Endothelial cell of umbilical vein (primary cell): ENCODE measurements at regions not wholly inside any gene's neighbourhood (a gene's known extent, or its start where the extent isn't known, plus 50 kb on each side); places are given as distances from the start of the nearest gene placed in this dataset.

ENCODE experiments used
- BruUV-seq: library from RNA; stranded (reverse); fragments of 400-500 nt; replicated peaks from 2 replicates; lab custom pipeline; 2021; lab: Mats Ljungman, UMichigan
- CTCF ChIA-PET: fragments of 300-600, 350-600 bp; sonication (Branson Sonifier 250); formaldehyde crosslinking; loops from one replicate; lab custom pipeline; 2021; ENCODE audit warnings: antibody characterized with exemption, inconsistent platforms; lab: Charles Lee
- POLR2A ChIA-PET: fragments of 300-600, 350-600 bp; sonication (Branson Sonifier 250); formaldehyde crosslinking; loops from one replicate; lab custom pipeline; 2021; ENCODE audit warnings: antibody characterized with exemption, inconsistent platforms; lab: Charles Lee
- DNase-seq: peaks from one replicate; pipeline ENCODE4 v3.0.0-alpha.2; 2011; ENCODE audit warnings: low read depth, low spot score
- FAIRE-seq: peaks from 2 replicates; lab custom pipeline; 2011; peaks lifted over from hg19 to GRCh38; lab: Jason Lieb, UNC
- H2AFZ ChIP-seq: 2 replicates; pipeline ENCODE4 v1.6.0; 2012; ENCODE audit warnings: low read depth, low read length, control low read depth, inconsistent platforms
- H3K27ac ChIP-seq: 2 replicates; pipeline ENCODE4 v1.5.1; 2011; ENCODE audit warnings: low read depth, mild to moderate bottlenecking, control low read depth, low read length, moderate library complexity; ENCODE audit not compliant: insufficient read depth
- H3K27me3 ChIP-seq, 2 experiments: 2 replicates each; pipeline versions ENCODE4 v1.6.0 to v1.6.1; 2011; ENCODE audit warnings: low read length in 2 of 2, mixed read lengths in 1 of 2; ENCODE audit not compliant: control insufficient read depth in 2 of 2, insufficient read depth in 2 of 2
- H3K36me3 ChIP-seq, 2 experiments: 2 replicates in 1 of 2; 3 replicates in 1 of 2; pipeline ENCODE4 v1.5.1; 2011; ENCODE audit warnings: low read length in 2 of 2, mild to moderate bottlenecking in 1 of 2, moderate library complexity in 1 of 2; ENCODE audit not compliant: control insufficient read depth in 2 of 2, insufficient read depth in 2 of 2; ENCODE audit errors: extremely low read depth in 1 of 2
- H3K4me1 ChIP-seq: 3 replicates; pipeline ENCODE4 v1.5.1; 2011; ENCODE audit warnings: mild to moderate bottlenecking, low read length; ENCODE audit not compliant: control insufficient read depth, insufficient read depth; ENCODE audit errors: extremely low read depth
- H3K4me2 ChIP-seq: 2 replicates; pipeline ENCODE4 v1.6.1; 2011; ENCODE audit warnings: low read length, control low read depth, mixed read lengths; ENCODE audit not compliant: insufficient read depth
- H3K4me3 ChIP-seq, 3 experiments: fragments of 200-600 bp in 1 of 3; sonication (generic), shearing (Covaris generic) in 1 of 3; replicated peaks in 1 of 3; 2 replicates each; pipeline ENCODE4 v1.5.1; 2011 to 2016; ENCODE audit warnings: control low read depth in 3 of 3, low read length in 3 of 3, mild to moderate bottlenecking in 2 of 3, inconsistent platforms in 1 of 3, low read depth in 1 of 3, moderate library complexity in 1 of 3; ENCODE audit not compliant: insufficient read depth in 1 of 3
- H3K79me2 ChIP-seq: 2 replicates; pipeline ENCODE4 v1.6.0; 2012; ENCODE audit warnings: low read length, inconsistent platforms; ENCODE audit not compliant: control insufficient read depth, insufficient read depth
- H3K9ac ChIP-seq: replicated peaks from 2 replicates; pipeline ENCODE3; 2011; ENCODE audit warnings: low read length, control low read depth; ENCODE audit not compliant: insufficient read depth; ENCODE audit errors: extremely low read depth
- H3K9me1 ChIP-seq: replicated peaks from 3 replicates; pipeline ENCODE4 v1.6.0; 2011; ENCODE audit warnings: mild to moderate bottlenecking, low read length; ENCODE audit not compliant: control insufficient read depth, insufficient read depth; ENCODE audit errors: extremely low read depth
- H3K9me3 ChIP-seq: replicated peaks from 2 replicates; pipeline ENCODE4 v1.5.1; 2012; ENCODE audit warnings: low read length, inconsistent platforms; ENCODE audit not compliant: control insufficient read depth, insufficient read depth
- H4K20me1 ChIP-seq: replicated peaks from 2 replicates; pipeline ENCODE3; 2011; ENCODE audit warnings: mild to moderate bottlenecking, low read length; ENCODE audit not compliant: control insufficient read depth, insufficient read depth; ENCODE audit errors: extremely low read depth
- EZH2 ChIP-seq: IDR thresholded peaks from 2 replicates; pipeline ENCODE4 v1.6.1; 2012; ENCODE audit warnings: borderline replicate concordance, low read depth, mild to moderate bottlenecking, moderate library complexity, low read length, inconsistent platforms; ENCODE audit not compliant: severe bottlenecking
- FOS ChIP-seq: IDR thresholded peaks from 2 replicates; pipeline ENCODE4 v1.6.1; 2011; ENCODE audit warnings: mild to moderate bottlenecking, low read length, moderate library complexity, borderline replicate concordance; ENCODE audit not compliant: insufficient read depth
- JUN ChIP-seq: IDR thresholded peaks from 2 replicates; pipeline ENCODE4 v1.6.1; 2011; ENCODE audit warnings: borderline replicate concordance, low read depth; ENCODE audit not compliant: insufficient read length, insufficient read depth
- MAX ChIP-seq: IDR thresholded peaks from 2 replicates; pipeline ENCODE4 v1.6.1; 2011; ENCODE audit not compliant: insufficient read depth, insufficient read length
- MYC ChIP-seq: IDR thresholded peaks from one replicate; pipeline ENCODE4 v1.6.1; 2011; ENCODE audit warnings: mild to moderate bottlenecking, low read depth, low read length
- POLR2A ChIP-seq: IDR thresholded peaks from 2 replicates; pipeline ENCODE4 v1.6.1; 2012; ENCODE audit warnings: low read depth, mild to moderate bottlenecking, control low read depth, low read length
- POLR2AphosphoS5 ChIP-seq: IDR thresholded peaks from 2 replicates; pipeline ENCODE4 v1.6.1; 2012; ENCODE audit warnings: low read depth, mild to moderate bottlenecking, control low read depth, low read length, moderate library complexity; ENCODE audit not compliant: insufficient read depth
- dilution Hi-C: fragments of 300-500 bp; cut with MboI; formaldehyde crosslinking; loops from one replicate; pipeline ENCODE4 v1.15.0; 2019; ENCODE audit warnings: low sequenced_read_pairs; ENCODE audit not compliant: extremely low pct_ligation_motif_present
- intact Hi-C: fragments of 100-400 bp; cut with micrococcal nuclease; formaldehyde crosslinking; loops from one replicate; pipeline ENCODE4 v1.10.0; 2022
- TF ChIP-seq, protein P1 (sequence below), 2 donors: IDR thresholded peaks; 1 replicate in 1 of 2; 2 replicates in 1 of 2; pipeline ENCODE4 v1.5.1; 2011; ENCODE audit warnings: low read length in 2 of 2, mild to moderate bottlenecking in 2 of 2, moderate library complexity in 2 of 2, control low read depth in 1 of 2, inconsistent platforms in 1 of 2, low read depth in 1 of 2; ENCODE audit not compliant: insufficient read depth in 1 of 2; ENCODE audit errors: extremely low read depth in 1 of 2

DNA sequence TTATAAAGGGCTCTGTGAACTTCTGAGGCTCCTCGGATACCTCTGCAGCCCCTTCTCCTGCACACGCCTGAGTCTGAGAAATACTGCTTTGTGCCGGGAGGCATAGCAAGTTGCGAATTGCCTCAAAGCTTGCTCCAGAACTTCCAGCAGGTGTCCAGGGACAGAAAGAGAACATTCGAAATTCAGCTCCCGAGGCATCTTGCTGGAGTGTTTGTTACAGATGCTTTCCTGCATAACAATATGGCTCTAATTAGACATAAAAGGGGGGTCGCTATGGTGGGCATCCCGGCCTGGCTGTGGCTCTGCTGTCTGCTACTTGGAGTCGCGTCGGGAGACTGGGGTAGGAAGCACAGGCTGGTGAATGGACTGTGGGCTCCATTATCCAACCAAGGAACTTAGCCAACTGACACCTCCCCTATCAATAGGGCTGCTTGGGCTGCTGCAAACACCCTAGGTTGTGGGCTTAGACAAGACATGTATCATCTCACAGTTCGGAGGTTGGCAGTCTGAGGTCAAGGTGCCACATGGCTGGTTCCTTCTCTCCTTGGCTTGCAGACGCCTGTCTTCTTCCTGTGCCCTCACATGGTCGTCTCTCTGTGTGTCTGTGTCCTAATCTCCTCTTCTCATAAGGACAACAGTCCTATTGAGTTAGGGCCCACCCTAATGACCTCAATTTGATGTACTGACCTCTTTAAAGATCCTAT is 607.0 kb downstream of the NPHP4 start:
- Histone ChIP-seq H3K9me1 (no peaks in the 10 kb centered on the region), H2AFZ (no peak overlapping the region), H3K27ac (no peak overlapping the region), H4K20me1 (no peaks in the 10 kb centered on the region), H3K4me1 (no peaks in the 10 kb centered on the region), H3K79me2 (no peaks in the 10 kb centered on the region), H3K9ac (no peak overlapping the region), H3K4me2 (no peak overlapping the region), H3K9me3 (peaks cover 7% of the 10 kb centered on the region), H3K27me3 (no peaks in the 10 kb centered on the region), H3K36me3 (no peaks in the 10 kb centered on the region), H3K4me3 (no peak overlapping the region)
- DNase-seq (no peak), FAIRE-seq (no peak)
- ChIA-PET CTCF (no interaction called here), POLR2A (no interaction called here)
- BruUV-seq, result no TSS peak
- TF ChIP-seq POLR2A (no peak), FOS (no peak), EZH2 (no peak), MAX (no peak), JUN (no peak), MYC (no peak), POLR2AphosphoS5 (no peak)
- TF ChIP-seq, protein P1, sequence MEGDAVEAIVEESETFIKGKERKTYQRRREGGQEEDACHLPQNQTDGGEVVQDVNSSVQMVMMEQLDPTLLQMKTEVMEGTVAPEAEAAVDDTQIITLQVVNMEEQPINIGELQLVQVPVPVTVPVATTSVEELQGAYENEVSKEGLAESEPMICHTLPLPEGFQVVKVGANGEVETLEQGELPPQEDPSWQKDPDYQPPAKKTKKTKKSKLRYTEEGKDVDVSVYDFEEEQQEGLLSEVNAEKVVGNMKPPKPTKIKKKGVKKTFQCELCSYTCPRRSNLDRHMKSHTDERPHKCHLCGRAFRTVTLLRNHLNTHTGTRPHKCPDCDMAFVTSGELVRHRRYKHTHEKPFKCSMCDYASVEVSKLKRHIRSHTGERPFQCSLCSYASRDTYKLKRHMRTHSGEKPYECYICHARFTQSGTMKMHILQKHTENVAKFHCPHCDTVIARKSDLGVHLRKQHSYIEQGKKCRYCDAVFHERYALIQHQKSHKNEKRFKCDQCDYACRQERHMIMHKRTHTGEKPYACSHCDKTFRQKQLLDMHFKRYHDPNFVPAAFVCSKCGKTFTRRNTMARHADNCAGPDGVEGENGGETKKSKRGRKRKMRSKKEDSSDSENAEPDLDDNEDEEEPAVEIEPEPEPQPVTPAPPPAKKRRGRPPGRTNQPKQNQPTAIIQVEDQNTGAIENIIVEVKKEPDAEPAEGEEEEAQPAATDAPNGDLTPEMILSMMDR (IDR thresholded peaks at IDR 0.05; ENCODE audit: extremely low read depth in 1 of 2, insufficient read depth in 1 of 2, low read depth in 1 of 2, low read length in 2 of 2), result no peak
- intact Hi-C loops (no loop called here), dilution Hi-C loops (no loop called here)
